GM19328 (cell line): ENCODE measurements at regions not wholly inside any gene's neighbourhood (a gene's known extent, or its start where the extent isn't known, plus 50 kb on each side); places are given as distances from the start of the nearest gene placed in this dataset.

Experiments used
- ATAC-seq: cut with Tn5 transposase; IDR thresholded peaks from one replicate; pipeline ENCODE4 v1.9.1; 2021; ENCODE audit warnings: mild to moderate bottlenecking, moderate library complexity; ENCODE audit not compliant: unreplicated experiment

GRCh38 chr1:177586429-177586828, 383.4 kb downstream of the SEC16B start:
- ATAC-seq: no peak

DNA sequence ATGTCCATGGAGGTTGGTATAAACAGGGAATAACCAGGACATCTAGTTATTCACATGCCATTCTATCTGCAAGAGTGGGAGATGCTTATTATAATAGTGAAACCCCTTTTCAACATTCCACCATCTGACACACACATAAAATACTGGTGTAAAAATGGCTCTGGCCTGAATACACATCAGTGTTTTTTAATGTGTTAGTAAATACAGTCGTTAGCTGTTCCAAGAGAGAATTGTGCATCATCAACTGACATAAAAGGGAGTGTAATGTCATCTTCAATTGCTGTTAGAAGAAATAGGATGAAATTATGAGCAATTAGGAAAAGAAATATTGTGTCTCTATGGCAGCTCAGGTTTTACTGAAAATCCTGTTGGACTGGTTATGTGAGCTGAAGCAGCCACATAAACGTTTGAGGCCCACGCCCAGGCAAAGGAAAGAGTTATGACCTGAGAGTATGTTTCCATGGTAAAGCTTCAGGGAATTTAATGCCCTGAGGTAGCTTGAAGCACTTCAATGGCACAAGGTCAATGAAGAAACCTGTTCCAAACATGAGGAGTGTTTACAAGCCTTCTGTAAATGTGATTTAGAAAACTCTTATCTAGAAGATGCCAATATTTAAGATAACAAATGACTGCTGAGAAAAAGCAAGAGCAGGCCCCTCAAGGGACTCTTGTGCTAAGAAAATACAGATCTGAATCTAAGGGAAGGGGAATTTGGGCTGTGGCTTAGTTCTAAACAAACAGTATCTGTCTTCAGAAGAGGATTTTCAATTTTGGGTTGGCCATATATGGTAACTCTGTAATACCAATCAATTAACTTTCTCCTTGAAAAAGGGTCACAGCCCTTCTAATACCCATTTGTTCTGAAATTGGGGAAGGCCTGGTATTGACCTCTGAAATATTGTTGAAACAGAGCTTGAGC, 384.3 kb downstream of the SEC16B start:
- no peak for ATAC-seq

DNA sequence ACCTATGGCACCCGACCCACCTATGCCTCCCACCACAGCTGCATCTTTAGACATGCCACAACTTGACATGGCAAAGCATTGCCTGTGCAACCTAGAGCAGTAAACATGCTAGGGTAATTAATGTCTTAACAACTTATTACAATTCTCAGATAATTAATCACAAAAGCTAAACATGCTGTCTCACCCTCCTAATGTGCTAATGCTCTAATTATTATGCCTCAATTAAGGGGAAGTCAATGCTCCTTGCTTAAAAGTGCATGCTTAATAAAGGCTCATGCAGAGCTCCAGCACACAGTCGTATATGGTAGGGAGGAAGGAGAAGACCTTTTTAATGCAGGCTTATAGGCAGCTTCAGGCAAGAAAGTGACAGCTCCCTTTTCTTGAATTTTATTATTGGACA, 396.0 kb downstream of the SEC16B start:
- ATAC-seq: no peak

GRCh38 chr1:177571485-177572076, 398.3 kb downstream of the SEC16B start:
- no peak for ATAC-seq

GRCh38 chr1:177571076-177571475, 398.8 kb downstream of the SEC16B start:
- ATAC-seq: no peak

- ATAC-seq: no peak
Observed at GRCh38 chr1:177569476-177569875, 398.7 kb downstream of the BRINP2 start.

DNA sequence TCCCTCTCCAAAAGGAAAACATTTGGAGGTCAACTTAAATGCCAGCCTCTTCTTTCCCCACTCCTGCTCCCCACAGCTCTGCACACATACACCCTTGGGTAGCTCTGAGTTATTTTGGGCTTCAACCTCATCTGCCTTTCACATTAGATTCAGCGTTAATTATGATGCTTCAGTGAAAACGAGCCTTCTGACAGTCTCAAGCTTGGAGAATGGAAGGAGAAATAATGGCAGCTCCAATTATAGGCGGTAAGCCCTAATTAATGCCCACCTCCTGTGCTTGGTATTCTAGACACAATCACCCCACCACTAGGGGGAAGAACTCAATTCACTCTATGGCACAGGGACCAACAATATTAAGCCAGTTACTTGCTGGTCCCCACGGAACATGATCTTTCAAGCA, 397.9 kb downstream of the BRINP2 start:
- ATAC-seq: no peak

DNA sequence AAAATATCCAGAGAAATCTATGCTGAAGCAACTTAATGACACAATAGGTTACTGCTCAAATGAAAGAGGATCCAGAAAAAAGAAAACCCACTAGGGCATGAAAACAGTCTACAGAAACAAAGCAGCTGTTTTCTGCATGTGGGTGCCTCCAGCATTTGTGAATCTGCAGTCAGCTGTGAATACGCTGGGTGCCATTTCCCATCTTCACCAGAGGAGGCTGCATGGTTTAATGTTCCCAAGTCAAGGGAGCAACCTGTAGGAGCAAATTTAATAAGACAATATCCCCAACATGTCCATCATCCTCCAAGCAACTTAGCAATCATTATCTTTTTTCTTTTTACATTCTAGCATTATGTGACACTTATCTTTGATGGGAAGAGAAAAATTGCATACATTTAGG, 396.6 kb downstream of the BRINP2 start:
- ATAC-seq: no peak

GRCh38 chr1:177566495-177566894, 395.7 kb downstream of the BRINP2 start:
- ATAC-seq: no peak

- no peak for ATAC-seq
Observed at GRCh38 chr1:177561436-177561835, 390.7 kb downstream of the BRINP2 start.

- no peak for ATAC-seq
Observed at GRCh38 chr1:177558372-177558771, 387.6 kb downstream of the BRINP2 start.

DNA sequence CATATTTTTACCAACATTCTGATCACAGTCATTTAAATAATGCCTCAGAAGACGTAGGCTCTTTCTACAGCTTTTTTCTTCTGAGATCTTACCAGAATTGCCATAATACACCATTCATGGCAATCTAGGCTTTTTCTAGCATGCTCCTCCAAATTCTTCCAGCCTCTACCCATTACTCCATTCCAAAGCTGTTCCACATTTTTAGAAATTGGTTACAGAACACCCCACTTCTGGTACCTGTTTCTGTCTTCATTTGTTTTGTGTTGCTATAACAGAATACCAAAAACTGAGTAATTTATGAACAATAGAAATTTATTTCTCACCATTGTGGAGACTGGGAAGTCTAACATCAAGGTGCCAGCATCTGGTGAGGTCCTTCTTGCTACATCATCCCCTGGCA, 385.4 kb downstream of the BRINP2 start:
- ATAC-seq: no peak

GRCh38 chr1:177547200-177547599, 376.4 kb downstream of the BRINP2 start:
- no peak for ATAC-seq

- no peak for ATAC-seq
Observed at GRCh38 chr1:177546346-177546745, 375.6 kb downstream of the BRINP2 start.

GRCh38 chr1:177526201-177526600, 355.4 kb downstream of the BRINP2 start:
- ATAC-seq: no peak

DNA sequence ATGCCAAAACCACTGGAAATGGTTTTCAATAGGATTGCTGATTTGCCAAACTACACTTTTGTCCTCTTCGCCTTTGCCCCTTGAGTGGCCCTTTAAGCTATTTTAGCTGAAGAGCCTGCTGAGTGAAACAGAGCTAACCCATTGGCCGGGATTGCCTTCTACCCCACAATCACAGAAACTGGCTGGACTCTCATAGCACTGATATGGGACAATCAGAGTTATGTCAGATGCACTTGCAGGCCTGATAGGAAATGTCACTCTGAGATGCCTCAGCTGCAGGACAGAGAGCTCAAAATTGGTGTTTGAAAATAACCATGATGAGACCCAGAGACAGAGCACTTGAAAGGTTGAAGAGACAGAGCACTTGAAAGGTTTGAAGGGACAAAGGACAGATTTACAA, 354.4 kb downstream of the BRINP2 start:
- no peak for ATAC-seq

- ATAC-seq: no peak
Observed at GRCh38 chr1:177517546-177517945, 346.8 kb downstream of the BRINP2 start.

- ATAC-seq: no peak
Observed at GRCh38 chr1:177514207-177514606, 343.4 kb downstream of the BRINP2 start.

GRCh38 chr1:177511036-177511435, 340.3 kb downstream of the BRINP2 start:
- ATAC-seq: no peak

- ATAC-seq: no peak
Observed at GRCh38 chr1:177505905-177506590, 335.3 kb downstream of the BRINP2 start.

DNA sequence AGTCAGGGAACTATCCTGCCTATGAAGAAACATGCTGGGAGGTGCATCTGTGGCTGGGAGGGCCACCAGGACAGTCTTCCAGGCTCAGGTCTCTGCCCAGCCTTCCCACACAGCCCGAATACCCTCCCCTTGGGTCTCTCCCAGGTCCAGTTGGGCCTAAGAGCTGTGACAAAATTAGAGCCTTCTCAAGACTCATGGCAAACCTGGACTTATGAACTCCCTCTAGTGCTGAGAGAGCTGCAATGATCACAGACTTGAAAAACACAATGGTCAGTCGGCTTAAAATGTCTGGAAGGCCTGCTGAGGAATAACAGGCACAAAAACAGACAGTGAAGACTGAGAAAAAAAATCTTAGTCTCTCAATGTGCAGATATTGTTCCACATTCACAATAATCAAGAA, 325.1 kb downstream of the BRINP2 start:
- ATAC-seq: no peak

DNA sequence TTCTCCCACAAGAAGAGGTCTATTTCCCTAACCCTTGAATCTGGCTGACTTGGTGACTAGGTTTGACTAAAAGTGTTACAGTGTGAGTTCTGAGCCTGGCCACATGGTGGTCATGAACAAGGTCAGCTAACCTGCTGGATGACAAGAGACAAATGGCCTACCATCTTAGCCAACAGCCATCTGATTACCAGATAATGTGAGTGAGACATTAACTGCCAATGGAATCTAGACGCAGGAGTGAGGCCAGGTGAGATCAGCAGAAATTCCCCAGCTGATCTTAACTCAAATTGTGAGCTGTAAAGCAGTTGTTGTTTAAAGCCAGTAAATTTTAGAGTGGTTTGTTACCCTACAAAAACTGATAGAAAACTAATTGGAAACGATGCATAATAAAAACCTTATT, 320.0 kb downstream of the BRINP2 start:
- no peak for ATAC-seq
